MM.1S (cell line): ENCODE measurements at regions not wholly inside any gene's neighbourhood (a gene's known extent, or its start where the extent isn't known, plus 50 kb on each side); places are given as distances from the start of the nearest gene placed in this dataset.

ENCODE experiments used
- DNase-seq: peaks from one replicate; pipeline ENCODE4 v3.0.0-alpha.2; 2015
- H2AFZ ChIP-seq: fragments of 300-600 bp; sonication (generic); 2 replicates; pipeline ENCODE4 v1.6.0; 2016; ENCODE audit warnings: antibody characterized with exemption, low read length
- H3F3A ChIP-seq: fragments of 300-600 bp; sonication (generic); 2 replicates; pipeline ENCODE4 v1.6.1; 2016; ENCODE audit warnings: mild to moderate bottlenecking, antibody characterized with exemption, low read length, moderate library complexity, mixed read lengths; ENCODE audit not compliant: insufficient read depth
- H3K27ac ChIP-seq: fragments of 300-600 bp; sonication (generic); 2 replicates; pipeline ENCODE4 v1.5.1; 2016; ENCODE audit warnings: mild to moderate bottlenecking, low read length
- H3K27me3 ChIP-seq: fragments of 300-600 bp; sonication (generic); replicated peaks from 2 replicates; pipeline ENCODE4 v1.6.0; 2016; ENCODE audit warnings: low read length; ENCODE audit not compliant: insufficient read depth
- H3K36me3 ChIP-seq: fragments of 300-600 bp; sonication (generic); replicated peaks from 2 replicates; pipeline ENCODE4 v1.6.1; 2016; ENCODE audit warnings: mild to moderate bottlenecking, low read length, mixed read lengths; ENCODE audit not compliant: insufficient read depth
- H3K4me1 ChIP-seq: fragments of 300-600 bp; sonication (generic); 2 replicates; pipeline ENCODE4 v1.6.1; 2016; ENCODE audit warnings: low read length, mixed read lengths
- H3K4me2 ChIP-seq: fragments of 300-600 bp; sonication (generic); 2 replicates; pipeline ENCODE4 v1.6.0; 2016; ENCODE audit warnings: low read depth, low read length
- H3K4me3 ChIP-seq: fragments of 300-600 bp; sonication (generic); 2 replicates; pipeline ENCODE4 v1.5.1; 2016; ENCODE audit warnings: low read length, mixed read lengths
- H3K79me2 ChIP-seq: fragments of 300-600 bp; sonication (generic); 2 replicates; pipeline ENCODE4 v1.6.1; 2016; ENCODE audit warnings: mixed run types, low read length, mixed read lengths
- H3K9ac ChIP-seq: fragments of 300-600 bp; sonication (generic); 2 replicates; pipeline ENCODE4 v1.6.1; 2016; ENCODE audit warnings: low read length, mixed read lengths
- H3K9me2 ChIP-seq: fragments of 300-600 bp; sonication (generic); replicated peaks from 2 replicates; pipeline ENCODE4 v1.6.1; 2016; ENCODE audit warnings: mild to moderate bottlenecking, low read length, mixed read lengths; ENCODE audit not compliant: insufficient read depth
- H3K9me3 ChIP-seq: fragments of 300-600 bp; sonication (generic); replicated peaks from 2 replicates; pipeline ENCODE4 v1.6.1; 2016; ENCODE audit warnings: mild to moderate bottlenecking, low read length, mixed read lengths; ENCODE audit not compliant: insufficient read depth
- H4K20me1 ChIP-seq: fragments of 300-600 bp; sonication (generic); 2 replicates; pipeline ENCODE4 v1.6.1; 2016; ENCODE audit warnings: mild to moderate bottlenecking, low read length, moderate library complexity, mixed read lengths; ENCODE audit not compliant: insufficient read depth
- EZH2 ChIP-seq: fragments of 300-600 bp; sonication (generic); optimal IDR thresholded peaks from 2 replicates; pipeline ENCODE3; 2017; ENCODE audit warnings: low read depth, mild to moderate bottlenecking, antibody characterized with exemption, low read length, mixed read lengths
- EZH2phosphoT487 ChIP-seq: fragments of 300-600 bp; sonication (generic); IDR thresholded peaks from 2 replicates; pipeline ENCODE4 v1.6.1; 2018; ENCODE audit warnings: antibody characterized with exemption, low read length
- TF ChIP-seq, protein P1 (sequence below): fragments of 300-600 bp; sonication (generic); IDR thresholded peaks from 2 replicates; pipeline ENCODE4 v1.5.1; 2016; ENCODE audit warnings: antibody characterized with exemption, low read length, mixed read lengths

- Histone ChIP-seq H3K9me2 (no peaks in the 10 kb centered on the region), H3K9ac (no peak overlapping the region), H3K79me2 (no peaks in the 10 kb centered on the region), H3K36me3 (no peaks in the 10 kb centered on the region), H3K27ac (no peak overlapping the region), H2AFZ (no peak overlapping the region), H3F3A (no peaks in the 10 kb centered on the region), H3K27me3 (no peaks in the 10 kb centered on the region), H3K4me1 (no peaks in the 10 kb centered on the region), H3K9me3 (no peaks in the 10 kb centered on the region), H4K20me1 (no peaks in the 10 kb centered on the region), H3K4me3 (no peak overlapping the region), H3K4me2 (no peak overlapping the region)
- TF ChIP-seq EZH2phosphoT487 (no peak), EZH2 (no peak)
- TF ChIP-seq, protein P1, sequence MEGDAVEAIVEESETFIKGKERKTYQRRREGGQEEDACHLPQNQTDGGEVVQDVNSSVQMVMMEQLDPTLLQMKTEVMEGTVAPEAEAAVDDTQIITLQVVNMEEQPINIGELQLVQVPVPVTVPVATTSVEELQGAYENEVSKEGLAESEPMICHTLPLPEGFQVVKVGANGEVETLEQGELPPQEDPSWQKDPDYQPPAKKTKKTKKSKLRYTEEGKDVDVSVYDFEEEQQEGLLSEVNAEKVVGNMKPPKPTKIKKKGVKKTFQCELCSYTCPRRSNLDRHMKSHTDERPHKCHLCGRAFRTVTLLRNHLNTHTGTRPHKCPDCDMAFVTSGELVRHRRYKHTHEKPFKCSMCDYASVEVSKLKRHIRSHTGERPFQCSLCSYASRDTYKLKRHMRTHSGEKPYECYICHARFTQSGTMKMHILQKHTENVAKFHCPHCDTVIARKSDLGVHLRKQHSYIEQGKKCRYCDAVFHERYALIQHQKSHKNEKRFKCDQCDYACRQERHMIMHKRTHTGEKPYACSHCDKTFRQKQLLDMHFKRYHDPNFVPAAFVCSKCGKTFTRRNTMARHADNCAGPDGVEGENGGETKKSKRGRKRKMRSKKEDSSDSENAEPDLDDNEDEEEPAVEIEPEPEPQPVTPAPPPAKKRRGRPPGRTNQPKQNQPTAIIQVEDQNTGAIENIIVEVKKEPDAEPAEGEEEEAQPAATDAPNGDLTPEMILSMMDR: no peak
- no peak for DNase-seq
Measured at GRCh38 chr3:144777906-144778305, 806.3 kb downstream of the DIPK2A start.

- no peaks in the 10 kb centered on the region for H3K79me2 ChIP-seq
- no peaks in the 10 kb centered on the region for H4K20me1 ChIP-seq
- no peak overlapping the region for H3K27ac ChIP-seq
- H3K9me3 ChIP-seq: no peaks in the 10 kb centered on the region
- H3K27me3 ChIP-seq: no peaks in the 10 kb centered on the region
- no peak overlapping the region for H3K9ac ChIP-seq
- no peaks in the 10 kb centered on the region for H3K36me3 ChIP-seq
- H3K9me2 ChIP-seq: no peaks in the 10 kb centered on the region
- TF ChIP-seq, protein P1: no peak
- TF ChIP-seq EZH2 (no peak), EZH2phosphoT487 (no peak)
- no peaks in the 10 kb centered on the region for H3K4me1 ChIP-seq
- no peak for DNase-seq
- H3K4me3 ChIP-seq: no peak overlapping the region
- H2AFZ ChIP-seq: no peak overlapping the region
- no peaks in the 10 kb centered on the region for H3F3A ChIP-seq
- H3K4me2 ChIP-seq: no peak overlapping the region
Measured at GRCh38 chr3:144791034-144791433, 819.4 kb downstream of the DIPK2A start.

DNA sequence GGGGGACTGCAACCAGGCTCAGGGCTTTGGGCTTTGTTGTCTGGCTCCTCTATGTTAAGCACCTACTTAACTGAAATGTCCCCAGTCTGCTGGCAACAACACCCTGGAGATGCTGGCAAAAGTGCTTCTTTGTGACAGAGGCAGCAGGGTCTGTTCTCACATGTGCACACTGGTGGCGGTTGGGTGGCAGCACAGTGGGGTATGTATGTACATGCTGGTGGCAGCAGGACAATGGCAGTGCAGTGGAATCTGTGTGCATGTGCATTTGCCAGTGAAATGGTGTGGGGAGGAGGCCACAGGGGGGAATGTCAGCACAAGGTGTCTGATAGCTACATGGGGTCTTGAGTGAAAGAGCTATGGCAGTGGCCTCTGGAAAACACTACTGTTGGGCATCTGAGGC lies 830.3 kb downstream of the DIPK2A start:
- Histone ChIP-seq H4K20me1 (no peaks in the 10 kb centered on the region), H3K79me2 (no peaks in the 10 kb centered on the region), H3K27me3 (no peaks in the 10 kb centered on the region)

More for the DNA sequence above, 830.3 kb downstream of the DIPK2A start:
- Histone ChIP-seq H2AFZ (no peak overlapping the region), H3K27ac (no peak overlapping the region), H3F3A (no peaks in the 10 kb centered on the region), H3K9me3 (no peaks in the 10 kb centered on the region), H3K9ac (no peak overlapping the region), H3K4me3 (no peak overlapping the region), H3K9me2 (no peaks in the 10 kb centered on the region), H3K36me3 (no peaks in the 10 kb centered on the region), H3K4me1 (no peaks in the 10 kb centered on the region), H3K4me2 (no peak overlapping the region)
- TF ChIP-seq, protein P1: no peak
- TF ChIP-seq EZH2phosphoT487: no peak
- DNase-seq: no peak
